ENCODE measurements at regions not wholly inside any gene's neighbourhood (a gene's known extent, or its start where the extent isn't known, plus 50 kb on each side); places are given as distances from the start of the nearest gene placed in this dataset.

DNA sequence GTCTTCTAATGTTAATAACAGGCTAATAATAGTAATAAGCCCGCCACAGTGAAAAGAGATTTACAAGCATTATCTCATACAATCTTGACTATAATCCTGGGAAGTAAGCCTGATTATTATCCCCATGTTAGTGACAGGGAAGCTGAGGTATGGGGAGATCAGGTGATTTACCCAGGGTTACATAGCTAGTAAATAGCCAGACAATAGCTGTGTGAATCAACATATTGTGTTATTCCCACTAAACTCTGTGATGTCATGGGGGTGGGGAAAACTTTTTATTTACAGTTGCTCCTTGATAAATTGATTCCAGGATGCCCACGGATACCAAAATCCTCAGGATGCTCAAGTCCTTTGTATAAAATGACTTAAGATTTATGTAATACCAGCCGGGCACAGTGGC lies 181.9 kb downstream of the LMO4 start:
- DNase-seq (ENCODE audit: low read depth) (no peak), FAIRE-seq (no peak)
- Mint-ChIP-seq H3K27me3 (ENCODE audit: low read depth, unreplicated experiment) (no peaks in the 10 kb centered on the region), H3K4me3 (ENCODE audit: unreplicated experiment) (no peak overlapping the region), H3K27ac (ENCODE audit: unreplicated experiment) (no peak overlapping the region), H3K36me3 (ENCODE audit: low read depth, unreplicated experiment) (no peaks in the 10 kb centered on the region), H3K9me3 (ENCODE audit: unreplicated experiment) (peaks cover 2% of the 10 kb centered on the region), H3K4me1 (ENCODE audit: low read depth, unreplicated experiment) (peaks cover 25% of the 10 kb centered on the region)
- Histone ChIP-seq H3K36me3 (ENCODE audit: insufficient read depth, low read length) (no peaks in the 10 kb centered on the region), H4K20me1 (ENCODE audit: insufficient read depth, low read length) (no peaks in the 10 kb centered on the region), H3K4me3 (ENCODE audit: insufficient read depth, low read depth, low read length) (no peak overlapping the region), H3K27ac (ENCODE audit: low read depth, low read length) (no peak overlapping the region), H3K79me2 (ENCODE audit: insufficient read depth, low read length) (no peaks in the 10 kb centered on the region), H3K4me1 (ENCODE audit: insufficient read depth, low read length) (no peaks in the 10 kb centered on the region), H3K9me3 (ENCODE audit: insufficient read depth, low read depth, low read length) (no peaks in the 10 kb centered on the region), H3K4me2 (ENCODE audit: low read length) (no peak overlapping the region), H3K9ac (ENCODE audit: low read length) (no peak overlapping the region), H3K27me3 (ENCODE audit: insufficient read depth, low read length) (no peaks in the 10 kb centered on the region), H2AFZ (ENCODE audit: low read depth, low read length) (no peak overlapping the region)
- TF ChIP-seq EZH2 (IDR thresholded peaks at IDR 0.05; ENCODE audit: insufficient read depth, low read length): no peak
- TF ChIP-seq, protein P1, sequence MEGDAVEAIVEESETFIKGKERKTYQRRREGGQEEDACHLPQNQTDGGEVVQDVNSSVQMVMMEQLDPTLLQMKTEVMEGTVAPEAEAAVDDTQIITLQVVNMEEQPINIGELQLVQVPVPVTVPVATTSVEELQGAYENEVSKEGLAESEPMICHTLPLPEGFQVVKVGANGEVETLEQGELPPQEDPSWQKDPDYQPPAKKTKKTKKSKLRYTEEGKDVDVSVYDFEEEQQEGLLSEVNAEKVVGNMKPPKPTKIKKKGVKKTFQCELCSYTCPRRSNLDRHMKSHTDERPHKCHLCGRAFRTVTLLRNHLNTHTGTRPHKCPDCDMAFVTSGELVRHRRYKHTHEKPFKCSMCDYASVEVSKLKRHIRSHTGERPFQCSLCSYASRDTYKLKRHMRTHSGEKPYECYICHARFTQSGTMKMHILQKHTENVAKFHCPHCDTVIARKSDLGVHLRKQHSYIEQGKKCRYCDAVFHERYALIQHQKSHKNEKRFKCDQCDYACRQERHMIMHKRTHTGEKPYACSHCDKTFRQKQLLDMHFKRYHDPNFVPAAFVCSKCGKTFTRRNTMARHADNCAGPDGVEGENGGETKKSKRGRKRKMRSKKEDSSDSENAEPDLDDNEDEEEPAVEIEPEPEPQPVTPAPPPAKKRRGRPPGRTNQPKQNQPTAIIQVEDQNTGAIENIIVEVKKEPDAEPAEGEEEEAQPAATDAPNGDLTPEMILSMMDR (IDR thresholded peaks at IDR 0.05; ENCODE audit: insufficient read depth, low read depth, low read length): no peak

DNA sequence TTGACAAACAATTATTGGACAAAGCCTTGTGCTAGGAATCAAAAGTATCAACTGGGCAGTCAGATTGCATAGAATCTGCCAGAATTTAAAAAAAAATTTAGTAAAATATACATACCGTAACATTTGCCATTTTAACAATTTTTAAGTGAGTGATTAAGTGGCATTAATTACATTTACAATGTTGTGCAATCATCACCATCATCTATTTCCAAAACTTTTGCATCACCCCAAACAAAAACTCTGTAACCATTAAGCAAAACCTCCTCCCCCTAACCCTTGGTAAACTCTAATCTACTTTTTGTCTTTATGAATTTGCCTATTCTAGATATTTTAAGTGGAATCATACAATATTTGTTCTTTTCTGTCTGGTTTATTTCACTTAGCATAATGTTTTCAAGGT lies 182.8 kb downstream of the LMO4 start:
- Mint-ChIP-seq H3K36me3 (ENCODE audit: low read depth, unreplicated experiment) (no peaks in the 10 kb centered on the region), H3K9me3 (ENCODE audit: unreplicated experiment) (peaks cover 2% of the 10 kb centered on the region), H3K4me1 (ENCODE audit: low read depth, unreplicated experiment) (peaks cover 31% of the 10 kb centered on the region), H3K27me3 (ENCODE audit: low read depth, unreplicated experiment) (no peaks in the 10 kb centered on the region), H3K4me3 (ENCODE audit: unreplicated experiment) (no peak overlapping the region), H3K27ac (ENCODE audit: unreplicated experiment) (no peak overlapping the region)
- Histone ChIP-seq H3K4me3 (ENCODE audit: insufficient read depth, low read depth, low read length) (no peak overlapping the region), H4K20me1 (ENCODE audit: insufficient read depth, low read length) (no peaks in the 10 kb centered on the region), H2AFZ (ENCODE audit: low read depth, low read length) (no peak overlapping the region), H3K79me2 (ENCODE audit: insufficient read depth, low read length) (no peaks in the 10 kb centered on the region), H3K36me3 (ENCODE audit: insufficient read depth, low read length) (no peaks in the 10 kb centered on the region), H3K9me3 (ENCODE audit: insufficient read depth, low read depth, low read length) (no peaks in the 10 kb centered on the region), H3K4me2 (ENCODE audit: low read length) (no peak overlapping the region), H3K27me3 (ENCODE audit: insufficient read depth, low read length) (no peaks in the 10 kb centered on the region), H3K27ac (ENCODE audit: low read depth, low read length) (no peak overlapping the region), H3K9ac (ENCODE audit: low read length) (no peak overlapping the region), H3K4me1 (ENCODE audit: insufficient read depth, low read length) (no peaks in the 10 kb centered on the region)
- TF ChIP-seq, protein P1 (IDR thresholded peaks at IDR 0.05; ENCODE audit: insufficient read depth, low read depth, low read length): no peak
- TF ChIP-seq EZH2 (IDR thresholded peaks at IDR 0.05; ENCODE audit: insufficient read depth, low read length): no peak
- DNase-seq (ENCODE audit: low read depth) (no peak), FAIRE-seq (no peak)

DNA sequence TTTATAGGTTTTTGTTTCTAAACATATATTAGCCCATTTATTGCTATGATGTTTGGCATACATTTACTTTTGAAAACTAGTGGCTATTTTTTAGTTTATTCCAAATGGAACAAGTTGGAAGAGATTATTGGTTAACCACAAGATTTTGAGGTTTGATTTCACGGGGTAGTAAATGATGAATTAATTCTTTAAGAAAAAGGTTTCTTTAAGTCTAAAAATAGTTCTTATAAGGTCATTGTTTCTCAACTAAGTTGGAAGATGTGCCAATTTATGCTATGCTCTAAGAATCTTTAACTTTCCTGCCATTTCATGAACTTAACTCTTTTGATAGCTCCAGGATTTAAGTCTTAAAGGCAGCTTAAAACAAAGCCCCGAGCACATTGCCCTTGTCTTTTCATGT lies 183.8 kb downstream of the LMO4 start:
- no peak for FAIRE-seq
- Histone ChIP-seq H3K4me2 (ENCODE audit: low read length) (no peak overlapping the region), H3K27me3 (ENCODE audit: insufficient read depth, low read length) (no peaks in the 10 kb centered on the region)

More for the DNA sequence above, 183.8 kb downstream of the LMO4 start:
- Histone ChIP-seq H3K36me3 (ENCODE audit: insufficient read depth, low read length) (no peaks in the 10 kb centered on the region), H3K9ac (ENCODE audit: low read length) (no peak overlapping the region), H3K4me1 (ENCODE audit: insufficient read depth, low read length) (no peaks in the 10 kb centered on the region), H3K9me3 (ENCODE audit: insufficient read depth, low read depth, low read length) (no peaks in the 10 kb centered on the region), H3K79me2 (ENCODE audit: insufficient read depth, low read length) (no peaks in the 10 kb centered on the region), H3K4me3 (ENCODE audit: insufficient read depth, low read depth, low read length) (no peak overlapping the region), H2AFZ (ENCODE audit: low read depth, low read length) (no peak overlapping the region), H4K20me1 (ENCODE audit: insufficient read depth, low read length) (no peaks in the 10 kb centered on the region), H3K27ac (ENCODE audit: low read depth, low read length) (no peak overlapping the region)
- H3K27ac Mint-ChIP-seq (ENCODE audit: unreplicated experiment): peak overlapping the region; percentile 6
- DNase-seq (ENCODE audit: low read depth): peak; percentile 68
- peaks cover 31% of the 10 kb centered on the region for H3K4me1 Mint-ChIP-seq (ENCODE audit: low read depth, unreplicated experiment)
- TF ChIP-seq, protein P1 (IDR thresholded peaks at IDR 0.05; ENCODE audit: insufficient read depth, low read depth, low read length): no peak
- no peak for TF ChIP-seq EZH2 (IDR thresholded peaks at IDR 0.05; ENCODE audit: insufficient read depth, low read length)
- no peak overlapping the region for H3K4me3 Mint-ChIP-seq (ENCODE audit: unreplicated experiment)
- H3K27me3 Mint-ChIP-seq (ENCODE audit: low read depth, unreplicated experiment): no peaks in the 10 kb centered on the region
- peaks cover 2% of the 10 kb centered on the region for H3K9me3 Mint-ChIP-seq (ENCODE audit: unreplicated experiment)
- H3K36me3 Mint-ChIP-seq (ENCODE audit: low read depth, unreplicated experiment): no peaks in the 10 kb centered on the region
